KMS-11 (cell line): ENCODE measurements at regions not wholly inside any gene's neighbourhood (a gene's known extent, or its start where the extent isn't known, plus 50 kb on each side); places are given as distances from the start of the nearest gene placed in this dataset.

Experiments
- H2AFZ ChIP-seq: fragments of 200-600 bp; sonication (generic); 2 replicates; pipeline ENCODE4 v1.6.1; 2016; ENCODE audit warnings: antibody characterized with exemption, mixed run types, low read depth
- H3K27ac ChIP-seq: fragments of 200-600 bp; sonication (generic); 2 replicates; pipeline ENCODE4 v1.6.1; 2016; ENCODE audit warnings: mild to moderate bottlenecking, mixed run types
- H3K27me3 ChIP-seq: fragments of 200-600 bp; sonication (generic); 2 replicates; pipeline ENCODE4 v1.6.1; 2017; ENCODE audit warnings: mild to moderate bottlenecking, low read depth, mixed run types, moderate library complexity; ENCODE audit not compliant: insufficient read depth
- H3K36me3 ChIP-seq: fragments of 200-600 bp; sonication (generic); 2 replicates; pipeline ENCODE4 v1.6.1; 2017; ENCODE audit warnings: mild to moderate bottlenecking, mixed run types; ENCODE audit not compliant: insufficient read depth
- H3K4me1 ChIP-seq: fragments of 200-600 bp; sonication (generic); 2 replicates; pipeline ENCODE4 v1.6.1; 2016; ENCODE audit warnings: mild to moderate bottlenecking, low read depth, mixed run types; ENCODE audit not compliant: poor library complexity, severe bottlenecking
- H3K4me2 ChIP-seq: fragments of 200-600 bp; sonication (generic); 2 replicates; pipeline ENCODE4 v1.7.0; 2016; ENCODE audit warnings: mild to moderate bottlenecking, mixed run types
- H3K4me3 ChIP-seq: fragments of 200-600 bp; sonication (generic); IDR thresholded peaks from 2 replicates; pipeline ENCODE4 v1.6.1; 2017; ENCODE audit warnings: low read depth, low read length, mixed read lengths; ENCODE audit not compliant: insufficient read depth
- H3K79me2 ChIP-seq: fragments of 200-600 bp; sonication (generic); 2 replicates; pipeline ENCODE4 v1.6.1; 2016; ENCODE audit warnings: low read depth, mixed run types; ENCODE audit not compliant: insufficient read depth
- H3K9ac ChIP-seq: fragments of 200-600 bp; sonication (generic); 2 replicates; pipeline ENCODE4 v1.6.1; 2016; ENCODE audit warnings: mild to moderate bottlenecking, mixed run types
- H4K20me1 ChIP-seq: fragments of 200-600 bp; sonication (generic); 2 replicates; pipeline ENCODE4 v1.6.1; 2016; ENCODE audit warnings: mild to moderate bottlenecking, mixed run types; ENCODE audit not compliant: insufficient read depth
- TF ChIP-seq, protein P1 (sequence below): fragments of 200-600 bp; sonication (generic); conservative IDR thresholded peaks from 2 replicates; pipeline ENCODE4 v1.6.1; 2017; ENCODE audit warnings: low read depth, mild to moderate bottlenecking, antibody characterized with exemption, low read length, moderate library complexity, mixed read lengths

DNA sequence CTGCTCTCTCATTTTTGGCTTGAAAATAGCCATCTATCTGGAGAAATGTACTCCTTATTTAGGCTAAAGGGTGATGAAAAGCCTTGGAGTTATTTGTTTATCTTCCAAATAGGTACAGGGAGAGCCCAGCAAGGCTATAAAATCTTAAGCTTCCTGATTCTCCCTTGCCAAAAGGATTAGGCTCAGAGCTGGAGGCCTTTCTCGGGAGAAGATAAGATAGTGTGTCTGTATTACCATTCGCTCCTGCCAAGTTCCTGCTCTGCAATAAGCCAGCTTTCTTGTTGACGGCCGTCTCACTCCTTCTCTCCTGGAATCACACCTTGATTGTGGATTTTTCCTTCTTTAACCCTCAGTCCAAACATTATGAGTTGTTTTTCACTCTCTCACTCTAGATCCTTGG is 171.8 kb upstream of the TTC29 start:
- no peak overlapping the region for H2AFZ ChIP-seq
- no peak overlapping the region for H3K4me3 ChIP-seq
- H3K4me2 ChIP-seq: no peak overlapping the region
- H3K9ac ChIP-seq: no peak overlapping the region
- H3K36me3 ChIP-seq: no peaks in the 10 kb centered on the region
- no peaks in the 10 kb centered on the region for H3K27me3 ChIP-seq
- TF ChIP-seq, protein P1, sequence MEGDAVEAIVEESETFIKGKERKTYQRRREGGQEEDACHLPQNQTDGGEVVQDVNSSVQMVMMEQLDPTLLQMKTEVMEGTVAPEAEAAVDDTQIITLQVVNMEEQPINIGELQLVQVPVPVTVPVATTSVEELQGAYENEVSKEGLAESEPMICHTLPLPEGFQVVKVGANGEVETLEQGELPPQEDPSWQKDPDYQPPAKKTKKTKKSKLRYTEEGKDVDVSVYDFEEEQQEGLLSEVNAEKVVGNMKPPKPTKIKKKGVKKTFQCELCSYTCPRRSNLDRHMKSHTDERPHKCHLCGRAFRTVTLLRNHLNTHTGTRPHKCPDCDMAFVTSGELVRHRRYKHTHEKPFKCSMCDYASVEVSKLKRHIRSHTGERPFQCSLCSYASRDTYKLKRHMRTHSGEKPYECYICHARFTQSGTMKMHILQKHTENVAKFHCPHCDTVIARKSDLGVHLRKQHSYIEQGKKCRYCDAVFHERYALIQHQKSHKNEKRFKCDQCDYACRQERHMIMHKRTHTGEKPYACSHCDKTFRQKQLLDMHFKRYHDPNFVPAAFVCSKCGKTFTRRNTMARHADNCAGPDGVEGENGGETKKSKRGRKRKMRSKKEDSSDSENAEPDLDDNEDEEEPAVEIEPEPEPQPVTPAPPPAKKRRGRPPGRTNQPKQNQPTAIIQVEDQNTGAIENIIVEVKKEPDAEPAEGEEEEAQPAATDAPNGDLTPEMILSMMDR: no peak
- H3K79me2 ChIP-seq: no peaks in the 10 kb centered on the region
- H3K27ac ChIP-seq: no peak overlapping the region
- H3K4me1 ChIP-seq: peaks cover 7% of the 10 kb centered on the region
- H4K20me1 ChIP-seq: no peaks in the 10 kb centered on the region

DNA sequence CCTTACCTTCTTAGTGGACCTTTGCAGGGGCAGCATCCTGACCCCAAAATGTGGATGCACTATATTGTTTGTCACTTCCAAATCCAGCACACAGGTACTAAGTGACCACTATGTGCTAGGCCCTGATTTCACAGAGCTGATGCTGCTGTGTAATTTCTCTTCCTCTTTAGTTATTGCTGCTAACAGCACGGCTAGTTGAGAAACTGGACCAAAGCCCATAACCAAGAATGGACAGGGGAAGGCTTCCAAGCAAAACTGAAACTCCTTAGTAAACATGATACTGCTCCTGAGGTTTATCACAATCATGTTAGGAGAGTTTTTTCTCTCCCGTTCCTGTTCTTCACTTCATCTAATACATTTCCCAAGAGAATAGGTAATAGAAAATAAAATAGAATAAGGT is 172.9 kb upstream of the TTC29 start:
- Histone ChIP-seq H3K4me1 (peaks cover 7% of the 10 kb centered on the region), H2AFZ (no peak overlapping the region), H3K9ac (no peak overlapping the region), H3K27ac (no peak overlapping the region), H3K27me3 (no peaks in the 10 kb centered on the region), H4K20me1 (no peaks in the 10 kb centered on the region), H3K4me3 (no peak overlapping the region), H3K36me3 (no peaks in the 10 kb centered on the region), H3K4me2 (no peak overlapping the region; the same call in 1 of the 2 replicates), H3K79me2 (no peaks in the 10 kb centered on the region)
- TF ChIP-seq, protein P1: no peak

DNA sequence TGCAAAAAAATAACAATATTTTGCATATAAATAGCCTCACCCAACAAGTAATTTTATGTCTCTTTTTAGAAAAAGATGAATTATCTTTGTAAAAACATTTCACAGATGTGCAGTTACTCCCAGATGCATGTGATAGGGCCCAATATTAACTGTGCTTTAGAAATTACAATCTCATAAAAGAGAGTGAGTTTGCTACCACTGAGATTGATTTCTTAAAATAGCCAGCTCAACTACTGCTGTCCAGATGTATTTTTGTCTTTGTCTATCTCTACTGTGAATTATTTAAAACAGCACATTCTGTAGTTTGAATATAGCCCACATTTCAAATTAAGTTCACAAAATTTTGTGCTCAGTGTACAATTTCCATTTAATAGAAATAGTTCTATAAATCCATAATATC is 177.0 kb upstream of the TTC29 start:
- Histone ChIP-seq H4K20me1 (no peaks in the 10 kb centered on the region), H3K4me3 (no peak overlapping the region), H2AFZ (no peak overlapping the region), H3K4me1 (peaks cover 7% of the 10 kb centered on the region), H3K79me2 (no peaks in the 10 kb centered on the region), H3K4me2 (no peak overlapping the region), H3K36me3 (no peaks in the 10 kb centered on the region), H3K9ac (no peak overlapping the region), H3K27ac (no peak overlapping the region), H3K27me3 (no peaks in the 10 kb centered on the region)
- TF ChIP-seq, protein P1: no peak

DNA sequence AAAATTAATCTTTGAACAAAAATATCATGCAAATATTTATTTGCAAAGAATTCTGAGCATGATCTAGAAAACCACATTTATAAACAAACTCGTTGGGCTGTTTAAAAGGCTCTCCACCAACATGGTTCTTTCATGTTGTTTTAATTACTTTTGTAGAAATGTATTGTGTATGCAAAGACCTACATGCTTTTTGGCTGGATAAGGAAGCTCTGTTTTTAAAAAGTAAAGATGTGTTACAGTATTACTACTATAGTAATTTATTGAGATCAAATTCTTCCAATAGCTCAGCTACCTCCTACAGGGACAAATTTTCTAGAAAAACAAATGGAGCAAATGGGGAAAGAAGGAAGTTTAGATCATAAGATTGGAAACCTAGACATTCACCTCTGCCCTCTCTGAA is 177.5 kb upstream of the TTC29 start:
- Histone ChIP-seq H3K79me2 (no peaks in the 10 kb centered on the region), H3K9ac (no peak overlapping the region), H3K4me2 (no peak overlapping the region), H3K27me3 (no peaks in the 10 kb centered on the region), H4K20me1 (no peaks in the 10 kb centered on the region), H3K4me1 (peaks cover 7% of the 10 kb centered on the region), H3K27ac (no peak overlapping the region), H3K4me3 (no peak overlapping the region), H3K36me3 (no peaks in the 10 kb centered on the region), H2AFZ (no peak overlapping the region)
- TF ChIP-seq, protein P1: no peak
